NCI-H1048 (cell line): ENCODE measurements at regions not wholly inside any gene's neighbourhood (a gene's known extent, or its start where the extent isn't known, plus 50 kb on each side); places are given as distances from the start of the nearest gene placed in this dataset.
"Not testable (repeated sequence)": the region's sequence is repeated elsewhere in the genome, so short reads cannot be mapped to it uniquely, and the experiment has no call there.

Experiments
- DNase-seq: peaks from one replicate; lab custom pipeline; 2025; lab: John Stamatoyannopoulos, UW

GRCh38 chr14:22491683-22492621 lies 97.1 kb downstream of the DAD1 start:
- no peak for DNase-seq

- not testable (repeated sequence) for DNase-seq
These were observed 98.0 kb downstream of the DAD1 start for GRCh38 chr14:22491053-22491452.

- DNase-seq, result no peak
These were observed 98.8 kb downstream of the DAD1 start for GRCh38 chr14:22489957-22490950.

GRCh38 chr14:22489244-22489545 lies 99.8 kb downstream of the DAD1 start:
- DNase-seq, result no peak

- DNase-seq, result no peak
These were observed 100.3 kb downstream of the DAD1 start for GRCh38 chr14:22488522-22489243.

GRCh38 chr14:22487941-22488340 lies 101.1 kb downstream of the DAD1 start:
- DNase-seq, result no peak

GRCh38 chr14:22487401-22487800 lies 101.6 kb downstream of the DAD1 start:
- DNase-seq, result no peak

GRCh38 chr14:22486675-22487074 lies 102.3 kb downstream of the DAD1 start:
- no peak for DNase-seq

- no peak for DNase-seq
These were observed 103.4 kb downstream of the DAD1 start for GRCh38 chr14:22485649-22486048.

- no peak for DNase-seq
These were observed 103.8 kb downstream of the DAD1 start for GRCh38 chr14:22485178-22485577.

GRCh38 chr14:22484632-22485031 lies 104.4 kb downstream of the DAD1 start:
- DNase-seq, result no peak

- no peak for DNase-seq
These were observed 105.0 kb downstream of the DAD1 start for GRCh38 chr14:22483863-22484593.

- no peak for DNase-seq
These were observed 106.1 kb downstream of the DAD1 start for GRCh38 chr14:22482782-22483553.

GRCh38 chr14:22482085-22482694 lies 106.8 kb downstream of the DAD1 start:
- DNase-seq, result no peak

- DNase-seq, result no peak
These were observed 107.5 kb downstream of the DAD1 start for GRCh38 chr14:22481546-22481945.

GRCh38 chr14:22479776-22480464 lies 109.1 kb downstream of the DAD1 start:
- DNase-seq, result no peak

- DNase-seq, result no peak
These were observed 109.9 kb downstream of the DAD1 start for GRCh38 chr14:22479132-22479531.

- no peak for DNase-seq
These were observed 110.4 kb downstream of the DAD1 start for GRCh38 chr14:22478670-22479069.

GRCh38 chr14:22478247-22478646 lies 110.8 kb downstream of the DAD1 start:
- DNase-seq, result no peak
